ENCODE measurements at regions not wholly inside any gene's neighbourhood (a gene's known extent, or its start where the extent isn't known, plus 50 kb on each side); places are given as distances from the start of the nearest gene placed in this dataset.

GRCh38 chr4:151887816-151888180 is 127.0 kb upstream of the GATB start:
- DNase-seq (ENCODE audit: low read depth) = no peak
- no peak for TF ChIP-seq CTCF (IDR thresholded peaks at IDR 0.05; ENCODE audit: insufficient read depth, low read depth, low read length, missing control alignments)
- H3K4me3 ChIP-seq (ENCODE audit: low read length) = no peak overlapping the region

- no peak for TF ChIP-seq CTCF (IDR thresholded peaks at IDR 0.05; ENCODE audit: insufficient read depth, low read depth, low read length, missing control alignments)
- peak; percentile 68 for DNase-seq (ENCODE audit: low read depth)
- H3K4me3 ChIP-seq (ENCODE audit: low read length) = no peak overlapping the region
Measured at GRCh38 chr4:151887031-151887815, 126.4 kb upstream of the GATB start.

GRCh38 chr4:151885123-151885522 is 124.3 kb upstream of the GATB start:
- no peak for TF ChIP-seq CTCF (IDR thresholded peaks at IDR 0.05; ENCODE audit: insufficient read depth, low read depth, low read length, missing control alignments)

GRCh38 chr4:151883747-151884146 is 122.9 kb upstream of the GATB start:
- H3K4me3 ChIP-seq (ENCODE audit: low read length) = no peak overlapping the region
- TF ChIP-seq CTCF (IDR thresholded peaks at IDR 0.05; ENCODE audit: insufficient read depth, low read depth, low read length, missing control alignments) = no peak
- DNase-seq (ENCODE audit: low read depth) = no peak

More at GRCh38 chr4:151885123-151885522, 124.3 kb upstream of the GATB start:
- no peak overlapping the region for H3K4me3 ChIP-seq (ENCODE audit: low read length)
- DNase-seq (ENCODE audit: low read depth) = no peak

- H3K4me3 ChIP-seq (ENCODE audit: low read length) = no peak overlapping the region
- no peak for DNase-seq (ENCODE audit: low read depth)
- TF ChIP-seq CTCF (IDR thresholded peaks at IDR 0.05; ENCODE audit: insufficient read depth, low read depth, low read length, missing control alignments) = no peak
Measured at GRCh38 chr4:151882072-151882803, 121.4 kb upstream of the GATB start.

GRCh38 chr4:151879705-151880445 is 119.1 kb upstream of the GATB start:
- no peak for TF ChIP-seq CTCF (IDR thresholded peaks at IDR 0.05; ENCODE audit: insufficient read depth, low read depth, low read length, missing control alignments)
- no peak overlapping the region for H3K4me3 ChIP-seq (ENCODE audit: low read length)
- DNase-seq (ENCODE audit: low read depth) = no peak

Data from epithelial cell of esophagus (primary cell).